Cardiac muscle cell (in vitro differentiated cells and primary cell): ENCODE measurements at regions not wholly inside any gene's neighbourhood (a gene's known extent, or its start where the extent isn't known, plus 50 kb on each side); places are given as distances from the start of the nearest gene placed in this dataset.
"Not testable (repeated sequence)": the region's sequence is repeated elsewhere in the genome, so short reads cannot be mapped to it uniquely, and the experiment has no call there.

Experiments used
- DNase-seq, 2 donors: peaks; one replicate each; pipeline versions ENCODE4 v3.0.0 to v3.0.0-alpha.2; 2010 to 2017; ENCODE audit warnings: low read depth in 1 of 2, low spot score in 1 of 2
- H3K27ac ChIP-seq: fragments of 200-600 bp; sonication (generic); 2 replicates; pipeline ENCODE4 v1.5.1; 2016
- H3K27me3 ChIP-seq: fragments of 200-600 bp; sonication (generic); 2 replicates; pipeline ENCODE4 v1.6.0; 2016; ENCODE audit warnings: control low read depth
- H3K36me3 ChIP-seq: fragments of 200-600 bp; sonication (generic); 2 replicates; pipeline ENCODE4 v1.5.1; 2016; ENCODE audit warnings: control low read depth
- H3K4me1 ChIP-seq: fragments of 200-600 bp; sonication (generic); 2 replicates; pipeline ENCODE4 v1.8.1; 2017; ENCODE audit warnings: low read depth, mild to moderate bottlenecking, mixed run types
- H3K4me3 ChIP-seq: fragments of 200-600 bp; sonication (generic); 2 replicates; pipeline ENCODE4 v1.5.1; 2016; ENCODE audit warnings: mild to moderate bottlenecking
- H3K9me3 ChIP-seq: fragments of 200-600 bp; sonication (generic); 2 replicates; pipeline ENCODE4 v1.5.1; 2017; ENCODE audit warnings: low read depth, mild to moderate bottlenecking, control low read depth
- CTCF ChIP-seq: IDR thresholded peaks from 2 replicates; pipeline ENCODE4 v1.5.1; 2012; ENCODE audit warnings: low read depth, mild to moderate bottlenecking, low read length

- no peaks in the 10 kb centered on the region for H3K9me3 ChIP-seq
- no peak for TF ChIP-seq CTCF
- H3K4me1 ChIP-seq: peaks cover 18% of the 10 kb centered on the region
- H3K27ac ChIP-seq: no peak overlapping the region
- no peaks in the 10 kb centered on the region for H3K36me3 ChIP-seq
- DNase-seq: peak in 1 of 2 donors; percentile 23
- no peak overlapping the region for H3K4me3 ChIP-seq
- no peaks in the 10 kb centered on the region for H3K27me3 ChIP-seq
Measured at GRCh38 chr5:154652746-154653417, 102.3 kb upstream of the LARP1 start.

GRCh38 chr5:154651795-154652194 is 103.4 kb upstream of the LARP1 start:
- not testable (repeated sequence) for H3K27ac ChIP-seq, H3K27me3 ChIP-seq, H3K9me3 ChIP-seq, H3K36me3 ChIP-seq, H3K4me3 ChIP-seq, DNase-seq
- H3K4me1 ChIP-seq: peaks cover 18% of the 10 kb centered on the region

GRCh38 chr5:154648706-154649105 is 106.5 kb upstream of the LARP1 start:
- TF ChIP-seq CTCF: no peak
- Histone ChIP-seq H3K36me3 (no peaks in the 10 kb centered on the region), H3K27ac (no peak overlapping the region), H3K27me3 (no peaks in the 10 kb centered on the region), H3K4me3 (no peak overlapping the region), H3K9me3 (no peaks in the 10 kb centered on the region), H3K4me1 (peaks cover 4% of the 10 kb centered on the region)
- DNase-seq: peak in 1 of 2 donors; percentile 41

GRCh38 chr5:154648229-154648628 is 106.9 kb upstream of the LARP1 start:
- no peak for DNase-seq
- Histone ChIP-seq H3K27ac (no peak overlapping the region), H3K36me3 (no peaks in the 10 kb centered on the region), H3K27me3 (no peaks in the 10 kb centered on the region), H3K4me3 (no peak overlapping the region), H3K9me3 (no peaks in the 10 kb centered on the region), H3K4me1 (no peaks in the 10 kb centered on the region)
- no peak for TF ChIP-seq CTCF

GRCh38 chr5:154647761-154648145 is 107.4 kb upstream of the LARP1 start:
- peak in 1 of 2 donors; percentile 28 for DNase-seq
- no peaks in the 10 kb centered on the region for H3K9me3 ChIP-seq
- no peak overlapping the region for H3K4me3 ChIP-seq
- TF ChIP-seq CTCF: no peak
- no peaks in the 10 kb centered on the region for H3K36me3 ChIP-seq
- no peaks in the 10 kb centered on the region for H3K27me3 ChIP-seq
- H3K4me1 ChIP-seq: no peaks in the 10 kb centered on the region
- no peak overlapping the region for H3K27ac ChIP-seq

- peak in 1 of 2 donors; percentile 40 for DNase-seq
- Histone ChIP-seq H3K4me3 (no peak overlapping the region), H3K27ac (no peak overlapping the region), H3K36me3 (no peaks in the 10 kb centered on the region), H3K9me3 (no peaks in the 10 kb centered on the region), H3K4me1 (no peaks in the 10 kb centered on the region), H3K27me3 (no peaks in the 10 kb centered on the region)
- TF ChIP-seq CTCF: no peak
Measured at GRCh38 chr5:154647114-154647760, 107.9 kb upstream of the LARP1 start.
